GM10248 (cell line): ENCODE measurements at regions not wholly inside any gene's neighbourhood (a gene's known extent, or its start where the extent isn't known, plus 50 kb on each side); places are given as distances from the start of the nearest gene placed in this dataset.
A peak's percentile ranks its signal among the peaks of the same experiment; 100 is the strongest.

Experiments used
- CTCF ChIA-PET: fragments of 300-600 bp; sonication (Branson Sonifier 250); formaldehyde crosslinking; extraction: SDS; loops from one replicate; lab custom pipeline; 2021; ENCODE audit warnings: antibody characterized with exemption; lab: Yijun Ruan, JAX
- POLR2A ChIA-PET: fragments of 350-650 bp; sonication (Branson Sonifier 250); formaldehyde crosslinking; extraction: SDS; loops from one replicate; lab custom pipeline; 2020; ENCODE audit warnings: antibody characterized with exemption; lab: Yijun Ruan, JAX
- DNase-seq: peaks from one replicate; pipeline ENCODE4 v3.0.0; 2012; ENCODE audit errors: extremely low spot score
- TF ChIP-seq, protein P1 (sequence below): IDR thresholded peaks from 2 replicates; pipeline ENCODE4 v1.5.1; 2012; ENCODE audit warnings: mild to moderate bottlenecking, low read depth; ENCODE audit errors: extremely low read depth, missing control alignments, control extremely low read depth

DNA sequence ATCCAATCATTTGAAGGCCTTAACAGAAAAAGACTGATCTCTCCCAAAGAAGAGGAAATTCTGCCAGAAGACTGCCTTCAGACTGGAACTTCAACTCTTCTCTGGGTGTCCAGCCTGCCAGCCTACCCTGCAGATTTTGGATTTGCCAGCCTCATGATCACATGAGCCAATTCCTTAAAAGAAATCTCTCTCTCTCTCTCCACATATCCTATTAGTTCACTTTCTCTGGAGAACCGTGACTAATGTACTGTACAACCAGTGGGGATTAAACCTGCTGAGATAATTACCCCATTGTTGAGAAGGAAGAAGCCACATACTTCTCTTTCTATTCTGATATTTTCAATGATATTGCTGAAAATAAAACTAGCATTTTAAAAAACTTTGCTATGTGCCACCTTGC is 711.3 kb upstream of the AMOT start:
- POLR2A ChIA-PET, result no interaction called here
- CTCF ChIA-PET, result no interaction called here

DNA sequence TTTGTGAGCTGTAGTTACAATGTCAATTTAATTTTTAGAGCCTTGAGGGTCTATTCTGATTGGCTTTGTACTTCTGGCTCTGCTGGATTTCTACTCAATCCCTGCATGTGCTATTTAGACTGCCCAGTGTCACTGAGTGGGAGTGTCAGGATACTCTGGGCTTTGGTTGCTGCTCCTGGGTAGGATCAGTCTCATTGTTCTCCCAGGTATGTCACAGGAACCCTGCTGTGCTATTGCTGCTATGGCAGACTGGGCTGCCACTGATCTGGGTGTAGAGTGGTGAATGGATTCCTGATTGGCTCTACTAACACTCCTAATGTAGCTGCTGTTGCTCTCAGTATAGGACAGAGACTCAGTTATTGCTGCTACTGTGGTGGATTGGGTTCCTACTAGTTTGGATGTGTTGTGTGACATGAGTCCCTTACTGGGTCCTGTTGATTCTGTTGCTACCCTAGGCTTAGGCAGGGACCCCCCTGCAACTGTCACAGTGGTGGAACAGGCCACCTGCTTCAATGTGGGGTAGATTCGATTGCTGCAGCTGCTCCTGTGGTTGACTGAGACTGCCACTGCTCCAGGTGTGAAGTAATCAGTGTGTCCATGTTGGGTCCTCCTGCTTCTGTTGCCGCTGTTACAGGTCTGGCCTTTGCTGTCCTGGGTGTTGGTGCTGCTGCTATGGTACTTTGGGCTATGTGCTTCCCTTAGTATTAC is 707.8 kb upstream of the AMOT start:
- POLR2A ChIA-PET, result no interaction called here
- CTCF ChIA-PET, result no interaction called here
- no peak for DNase-seq
- TF ChIP-seq, protein P1, sequence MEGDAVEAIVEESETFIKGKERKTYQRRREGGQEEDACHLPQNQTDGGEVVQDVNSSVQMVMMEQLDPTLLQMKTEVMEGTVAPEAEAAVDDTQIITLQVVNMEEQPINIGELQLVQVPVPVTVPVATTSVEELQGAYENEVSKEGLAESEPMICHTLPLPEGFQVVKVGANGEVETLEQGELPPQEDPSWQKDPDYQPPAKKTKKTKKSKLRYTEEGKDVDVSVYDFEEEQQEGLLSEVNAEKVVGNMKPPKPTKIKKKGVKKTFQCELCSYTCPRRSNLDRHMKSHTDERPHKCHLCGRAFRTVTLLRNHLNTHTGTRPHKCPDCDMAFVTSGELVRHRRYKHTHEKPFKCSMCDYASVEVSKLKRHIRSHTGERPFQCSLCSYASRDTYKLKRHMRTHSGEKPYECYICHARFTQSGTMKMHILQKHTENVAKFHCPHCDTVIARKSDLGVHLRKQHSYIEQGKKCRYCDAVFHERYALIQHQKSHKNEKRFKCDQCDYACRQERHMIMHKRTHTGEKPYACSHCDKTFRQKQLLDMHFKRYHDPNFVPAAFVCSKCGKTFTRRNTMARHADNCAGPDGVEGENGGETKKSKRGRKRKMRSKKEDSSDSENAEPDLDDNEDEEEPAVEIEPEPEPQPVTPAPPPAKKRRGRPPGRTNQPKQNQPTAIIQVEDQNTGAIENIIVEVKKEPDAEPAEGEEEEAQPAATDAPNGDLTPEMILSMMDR, result no peak

More for the DNA sequence above, 711.3 kb upstream of the AMOT start:
- DNase-seq, result no peak
- TF ChIP-seq, protein P1, result no peak

DNA sequence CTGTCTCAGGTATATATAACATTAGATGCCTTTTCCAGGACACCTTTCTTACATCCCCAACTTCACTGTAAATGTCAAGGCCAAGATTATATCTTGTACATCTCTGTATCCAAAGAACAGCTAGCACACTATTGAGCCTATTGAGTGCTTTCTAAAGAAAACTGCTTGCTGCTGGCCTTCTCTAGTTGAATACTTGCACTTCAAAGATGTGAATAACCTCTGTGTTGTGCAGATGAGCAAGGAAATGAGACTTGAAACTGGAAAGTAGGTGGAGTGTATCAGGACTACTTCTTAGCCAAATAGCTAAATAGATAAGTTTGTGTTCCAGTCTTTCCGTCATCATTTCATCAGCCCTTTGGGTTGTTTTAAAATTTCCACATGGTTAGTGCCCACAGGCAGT is 704.4 kb upstream of the AMOT start:
- no peak for DNase-seq
- CTCF ChIA-PET, result no interaction called here
- POLR2A ChIA-PET, result no interaction called here
- TF ChIP-seq, protein P1, result no peak

DNA sequence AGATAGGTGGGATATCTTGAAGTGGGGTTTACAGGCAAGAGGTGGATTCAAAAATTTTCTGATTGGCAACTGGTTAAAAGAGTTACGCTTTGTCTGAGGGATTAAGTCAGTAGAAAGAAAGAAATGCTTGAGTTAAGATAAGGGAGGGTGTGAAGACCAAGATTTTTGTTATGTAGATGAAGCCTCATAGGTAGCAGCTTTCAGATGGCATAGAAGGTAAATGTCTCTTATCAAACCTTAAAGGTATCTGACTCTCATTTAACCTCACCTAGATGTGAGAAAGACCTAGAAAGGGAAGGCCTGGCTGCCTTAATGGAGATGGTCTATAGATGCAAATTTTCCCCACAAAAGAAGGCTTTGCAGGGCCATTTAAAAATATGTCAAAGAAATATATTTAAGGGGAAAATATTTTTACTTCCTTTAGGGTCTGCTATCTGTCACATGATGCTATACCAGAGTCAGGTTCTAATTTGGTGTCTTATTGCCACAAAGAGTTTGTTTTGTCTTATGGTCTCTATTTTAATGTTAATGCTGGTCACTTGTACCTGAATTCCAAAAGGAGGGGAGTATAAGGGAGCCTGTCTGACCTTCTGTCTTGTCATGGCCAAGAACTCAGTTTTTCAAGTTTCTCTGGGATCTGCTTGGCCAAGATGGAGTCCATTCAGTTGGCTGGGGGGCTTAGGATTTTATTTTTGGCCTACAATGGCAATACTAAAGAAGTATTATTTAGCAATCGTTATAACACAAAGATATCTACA is 699.1 kb upstream of the AMOT start:
- no peak for DNase-seq
- POLR2A ChIA-PET, result no interaction called here
- CTCF ChIA-PET, result no interaction called here
- TF ChIP-seq, protein P1, result no peak

DNA sequence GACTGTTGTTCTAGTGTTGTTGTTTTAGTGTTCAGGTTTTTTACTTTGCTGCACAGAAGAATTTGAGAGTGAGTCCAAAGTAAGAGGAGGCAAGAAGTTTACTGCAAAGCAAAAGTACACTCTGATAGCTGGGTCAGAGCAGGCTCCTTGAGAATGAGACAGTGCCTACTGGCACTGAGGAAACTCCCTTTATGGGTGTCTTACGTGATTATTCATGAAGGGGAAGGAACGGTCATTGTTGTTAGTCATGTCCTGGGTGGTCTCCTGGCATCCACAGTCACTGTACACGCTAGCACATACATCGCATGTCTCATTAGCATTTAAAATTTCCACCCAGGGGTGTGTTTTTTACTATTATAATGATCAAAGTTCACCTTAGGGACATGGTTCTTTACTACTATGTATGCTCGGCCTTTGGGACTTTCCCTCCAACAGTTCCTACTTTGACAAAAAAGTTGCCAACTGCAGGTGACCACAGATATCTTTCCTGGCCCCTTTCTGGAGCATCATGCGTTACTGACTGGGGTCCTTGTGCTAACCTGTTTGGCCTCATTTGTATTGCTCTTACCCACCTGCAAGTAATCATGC is 688.9 kb upstream of the AMOT start:
- TF ChIP-seq, protein P1, result no peak
- DNase-seq, result no peak
- CTCF ChIA-PET, result no interaction called here
- POLR2A ChIA-PET, result no interaction called here

DNA sequence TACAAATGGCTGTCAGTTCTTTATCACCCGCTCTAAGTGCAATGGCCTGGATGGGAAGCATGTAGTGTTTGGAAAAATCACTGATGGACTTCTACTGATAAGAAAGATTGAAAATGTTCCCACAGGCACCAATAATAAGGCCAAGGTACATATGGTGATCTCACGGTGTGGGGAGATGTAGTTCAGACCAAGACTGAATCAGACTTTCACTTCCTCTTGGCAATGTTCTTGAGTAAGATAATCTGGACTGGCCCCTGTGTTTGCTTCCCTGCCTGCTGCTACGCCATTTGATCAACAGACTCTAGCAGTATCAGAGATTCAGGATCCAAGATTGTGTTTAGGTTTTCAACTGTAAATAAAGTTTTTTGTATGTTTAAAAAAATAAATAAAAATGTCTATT is 682.2 kb upstream of the AMOT start:
- POLR2A ChIA-PET, result no interaction called here
- DNase-seq, result peak; percentile 17
- CTCF ChIA-PET, result no interaction called here
- TF ChIP-seq, protein P1, result no peak
